ENCODE measurements at regions not wholly inside any gene's neighbourhood (a gene's known extent, or its start where the extent isn't known, plus 50 kb on each side); places are given as distances from the start of the nearest gene placed in this dataset.

DNA sequence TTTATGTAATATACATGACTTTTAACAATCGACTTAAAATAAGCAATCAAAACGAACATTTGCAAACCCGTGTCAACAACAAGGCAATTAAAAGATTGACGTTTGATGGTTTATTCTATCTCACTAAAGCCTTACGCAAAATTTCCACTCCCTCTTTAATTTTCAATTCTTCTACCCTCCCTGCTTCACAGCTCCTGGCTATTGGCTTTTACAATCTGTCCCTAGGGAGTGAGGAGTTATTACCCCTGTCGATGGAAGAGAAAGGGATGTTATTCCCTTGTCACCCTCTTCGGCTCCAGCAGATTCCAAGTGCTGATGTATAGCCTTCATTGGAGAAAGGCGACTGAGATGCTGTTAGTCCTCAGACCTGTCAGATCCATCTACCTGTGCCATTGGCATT lies 161.3 kb downstream of the ZNF281 start:
- H3K4me3 ChIP-seq (ENCODE audit: low read depth, low read length): no peak overlapping the region
- no peak for DNase-seq (ENCODE audit: low read depth)
- no peak for TF ChIP-seq CTCF (IDR thresholded peaks at IDR 0.05; ENCODE audit: insufficient read depth, low read depth, low read length, missing control alignments)

GRCh38 chr1:200247518-200247917 lies 162.3 kb downstream of the ZNF281 start:
- no peak for TF ChIP-seq CTCF (IDR thresholded peaks at IDR 0.05; ENCODE audit: insufficient read depth, low read depth, low read length, missing control alignments)

DNA sequence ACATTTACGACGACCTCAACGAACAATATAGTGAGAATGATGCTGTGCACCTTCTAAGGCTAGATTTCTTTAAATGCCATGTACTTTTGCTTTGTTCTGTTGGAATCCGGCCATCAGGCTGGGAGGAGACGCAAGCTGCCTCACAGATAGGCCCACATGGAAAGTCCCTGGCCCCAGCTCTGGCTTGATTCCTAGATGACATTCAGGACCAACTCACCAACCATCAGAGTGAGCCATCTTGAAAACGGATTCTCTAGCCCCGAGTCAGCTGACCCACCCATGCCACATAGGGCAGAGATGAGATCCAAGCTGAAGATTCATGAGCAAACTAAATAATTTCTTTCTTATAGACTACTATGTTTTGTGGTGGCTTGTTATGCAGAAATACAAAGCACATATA lies 164.4 kb downstream of the ZNF281 start:
- no peak overlapping the region for H3K4me3 ChIP-seq (ENCODE audit: low read depth, low read length)
- no peak for DNase-seq (ENCODE audit: low read depth)
- no peak for TF ChIP-seq CTCF (IDR thresholded peaks at IDR 0.05; ENCODE audit: insufficient read depth, low read depth, low read length, missing control alignments)

More at GRCh38 chr1:200247518-200247917, 162.3 kb downstream of the ZNF281 start:
- no peak overlapping the region for H3K4me3 ChIP-seq (ENCODE audit: low read depth, low read length)
- DNase-seq (ENCODE audit: low read depth): no peak

DNA sequence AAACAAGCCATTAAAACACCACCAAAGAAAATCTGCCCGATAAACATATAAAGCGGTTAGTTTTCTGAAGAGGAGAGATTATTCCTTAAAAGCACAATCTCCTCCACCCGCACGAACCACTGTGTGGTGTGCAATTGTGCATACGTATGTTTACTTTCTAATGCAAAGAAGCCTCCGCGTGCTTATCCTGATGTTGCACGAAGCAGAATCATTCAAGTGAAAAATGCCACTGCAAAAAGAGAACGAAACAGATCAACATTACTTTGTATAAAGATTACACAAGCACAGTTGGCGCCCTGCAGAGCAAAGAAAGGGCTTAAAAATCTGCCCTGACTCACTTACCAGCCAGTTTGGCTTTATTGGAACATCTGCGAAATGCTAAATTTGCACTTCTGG lies 166.8 kb downstream of the ZNF281 start:
- no peak for DNase-seq (ENCODE audit: low read depth)
- no peak for TF ChIP-seq CTCF (IDR thresholded peaks at IDR 0.05; ENCODE audit: insufficient read depth, low read depth, low read length, missing control alignments)
- no peak overlapping the region for H3K4me3 ChIP-seq (ENCODE audit: low read depth, low read length)

DNA sequence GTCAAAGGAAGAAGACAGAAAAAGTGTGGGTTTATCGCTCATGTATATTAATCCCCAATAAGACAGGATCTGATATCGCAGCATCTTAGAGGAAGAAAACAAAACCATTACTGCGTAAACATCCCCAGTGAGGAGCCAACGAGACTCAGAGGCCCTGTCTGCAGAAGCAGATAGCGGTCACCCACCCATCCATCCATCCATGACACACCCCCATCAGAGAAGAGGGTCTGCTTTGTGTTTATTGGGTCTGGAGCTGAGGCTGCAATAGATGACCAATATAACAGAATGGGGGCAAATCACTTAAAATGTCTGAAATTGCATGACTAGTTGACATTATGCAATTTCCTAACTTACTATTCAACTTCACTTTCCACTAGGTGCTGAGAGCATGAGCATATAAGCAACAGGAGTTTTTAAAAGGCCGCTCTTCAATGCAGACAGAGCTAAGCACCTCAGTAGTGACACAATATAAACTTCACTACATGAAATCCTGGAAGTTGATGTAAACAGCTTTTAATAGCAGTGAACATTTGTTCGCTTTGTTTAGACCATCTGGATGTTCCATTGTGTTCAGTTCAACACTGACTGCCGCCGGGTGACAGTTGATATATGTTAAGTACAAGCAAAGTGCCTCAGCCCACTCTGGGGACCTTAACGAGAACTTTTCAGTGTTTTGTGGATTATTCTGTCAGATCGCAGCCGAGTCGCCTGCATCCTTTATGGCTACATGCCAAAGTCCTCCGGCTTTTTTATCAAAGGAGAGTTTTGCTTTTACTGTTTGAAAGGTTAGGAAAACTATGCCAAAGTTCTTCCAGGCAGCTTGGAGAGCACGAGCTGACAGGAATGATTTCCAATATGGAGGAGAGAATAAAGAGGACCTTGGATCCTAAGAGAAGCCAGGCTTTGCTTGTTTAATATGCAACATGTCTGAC lies 167.5 kb downstream of the ZNF281 start:
- no peak for TF ChIP-seq CTCF (IDR thresholded peaks at IDR 0.05; ENCODE audit: insufficient read depth, low read depth, low read length, missing control alignments)
- DNase-seq (ENCODE audit: low read depth): no peak

GRCh38 chr1:200240656-200241055 lies 169.2 kb downstream of the ZNF281 start:
- no peak for DNase-seq (ENCODE audit: low read depth)
- no peak for TF ChIP-seq CTCF (IDR thresholded peaks at IDR 0.05; ENCODE audit: insufficient read depth, low read depth, low read length, missing control alignments)
- no peak overlapping the region for H3K4me3 ChIP-seq (ENCODE audit: low read depth, low read length)

More for the DNA sequence above, 167.5 kb downstream of the ZNF281 start:
- H3K4me3 ChIP-seq (ENCODE audit: low read depth, low read length): no peak overlapping the region

Measured in GM12865 (cell line).